Heart left ventricle (tissue), 16 donors: ENCODE measurements at regions not wholly inside any gene's neighbourhood (a gene's known extent, or its start where the extent isn't known, plus 50 kb on each side); places are given as distances from the start of the nearest gene placed in this dataset.

Experiments used
- ATAC-seq, 4 donors: fragments of 200-7000 bp; cut with Tn5 transposase; one replicate each; pipeline ENCODE4 v1.9.1; 2020 to 2022; ENCODE audit warnings: moderate library complexity in 4 of 4, mild to moderate bottlenecking in 3 of 4, moderate number of reproducible peaks in 1 of 4
- DNase-seq, 5 donors: peaks; one replicate each; pipeline ENCODE4 v3.0.0-alpha.2; 2020
- H3K27ac ChIP-seq, 12 donors: fragments of 200-600 bp; sonication (generic) in 4 of 12; one replicate each; pipeline versions ENCODE4 v1.5.0 to v1.8.0; 2016 to 2022; ENCODE audit warnings: mild to moderate bottlenecking in 2 of 12
- H3K27me3 ChIP-seq, 9 donors: fragments of 200-600 bp; sonication (generic) in 2 of 9; one replicate each; pipeline versions ENCODE4 v1.5.1 to v1.8.0; 2016 to 2022; ENCODE audit warnings: mild to moderate bottlenecking in 3 of 9
- H3K36me3 ChIP-seq, 9 donors: fragments of 200-600 bp; sonication (generic) in 2 of 9; one replicate each; pipeline versions ENCODE4 v1.5.0 to v1.8.0; 2018 to 2022; ENCODE audit warnings: mild to moderate bottlenecking in 2 of 9
- H3K4me1 ChIP-seq, 12 donors: fragments of 200-600 bp; sonication (generic) in 4 of 12; one replicate each; pipeline versions ENCODE4 v1.5.0 to v1.8.0; 2016 to 2022; ENCODE audit warnings: mild to moderate bottlenecking in 3 of 12
- H3K4me3 ChIP-seq, 12 donors: fragments of 200-600 bp; sonication (generic) in 4 of 12; one replicate each; pipeline versions ENCODE4 v1.5.0 to v1.8.0; 2017 to 2022; ENCODE audit warnings: mild to moderate bottlenecking in 9 of 12, moderate library complexity in 4 of 12
- H3K9me3 ChIP-seq, 12 donors: fragments of 200-600 bp; sonication (generic) in 4 of 12; one replicate each; pipeline versions ENCODE4 v1.5.0 to v1.8.0; 2016 to 2022; ENCODE audit warnings: mild to moderate bottlenecking in 1 of 12
- POLR2A ChIP-seq, 2 donors: fragments of 450-650 bp; IDR thresholded peaks; one replicate each; pipeline ENCODE4 v1.6.1; 2017; ENCODE audit warnings: antibody characterized with exemption in 2 of 2, mild to moderate bottlenecking in 2 of 2, moderate library complexity in 2 of 2
- WGBS, 4 donors: extraction: QIAGEN DNeasy Blood & Tissue Kit in 2 of 4; methylation state at CpG; one replicate each; pipeline versions ENCODE4 v1.1.5 to v1.1.7; 2013 to 2018; 5-methylcytosine and 5-hydroxymethylcytosine counted together
- intact Hi-C, 10 donors: fragments of 100-400 bp; cut with DNase I; formaldehyde crosslinking; loops; one replicate each; pipeline versions ENCODE4 v1.11.1 to v1.14.2; 2022
- TF ChIP-seq, protein P1 (sequence below), 12 donors: fragments of 200-600 bp; sonication (generic) in 4 of 12; IDR thresholded peaks; one replicate each; pipeline versions ENCODE4 v1.5.0 to v1.8.0; 2018 to 2022; ENCODE audit warnings: antibody characterized with exemption in 12 of 12, mild to moderate bottlenecking in 5 of 12
- donor health status: ischemic (EF 13 %, LVEDD 7.1; RV severe dilation, severe dysfunction).
- donor health status: healthy with polysubstance abuse.
- donor health status: DM: no; HTN: yes; CAD: no.
- donor health status: DM: no; HTN: no; CAD: no.
- donor health status: ischemic (EF 25% LVEDD 6.9; RV normal size, moderate dysfunction).
- donor health status: ischemic (EF 25% LVEDD 5.7; RV mildly dilated, moderate dysfunction).
- donor health status: healthy.
- donor health status: DM: yes; HTN: yes; CAD: no.
- donor health status: ischemic (EF 35%, LVEDD 5.7; RV mildly dilated, moderate dysfunction).
- donor health status: nonischemic (EF 11% LVEDD 7.7; RV severe dilation, severe dysfunction).
- donor health status: DM: yes; HTN: yes; CAD: no.
- donor health status: PGD.
- donor health status: ischemic (EF 29% LVEDD 5.4; RV normal size, mild dysfunction).
- donor health status: nonischemic (EF 23%, LVEDD 6.1; RV moderate dilation, normal function).

DNA sequence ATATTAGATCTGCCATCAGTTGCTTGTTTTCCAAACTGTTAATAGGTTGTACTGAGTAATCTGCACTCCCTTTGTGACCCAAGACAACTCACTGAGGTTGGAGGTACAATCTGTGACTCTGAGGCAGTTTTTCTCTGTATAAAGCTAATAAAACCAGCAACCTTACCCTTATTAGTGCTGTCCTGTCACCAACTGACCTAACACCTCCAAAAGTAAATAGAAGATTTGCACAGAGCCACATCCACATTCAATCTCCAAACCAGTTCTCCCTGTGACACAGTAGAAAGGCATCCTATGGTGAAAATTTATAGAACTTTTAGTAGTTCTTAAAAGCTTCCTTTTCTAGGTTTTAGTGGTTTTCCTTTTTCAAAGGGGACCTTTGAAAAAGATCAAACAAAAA is 140.4 kb upstream of the ADGRL2 start:
- Histone ChIP-seq H3K27ac (no peak overlapping the region), H3K27me3 (no peaks in the 10 kb centered on the region), H3K36me3 (no peaks in the 10 kb centered on the region), H3K9me3 (no peaks in the 10 kb centered on the region), H3K4me1 (peaks cover 0 to 6% (median 0%) of the 10 kb centered on the region in 12 donors), H3K4me3 (no peak overlapping the region)
- ATAC-seq (no peak), DNase-seq (no peak)
- intact Hi-C loops, result no loop called here
- TF ChIP-seq, protein P1, sequence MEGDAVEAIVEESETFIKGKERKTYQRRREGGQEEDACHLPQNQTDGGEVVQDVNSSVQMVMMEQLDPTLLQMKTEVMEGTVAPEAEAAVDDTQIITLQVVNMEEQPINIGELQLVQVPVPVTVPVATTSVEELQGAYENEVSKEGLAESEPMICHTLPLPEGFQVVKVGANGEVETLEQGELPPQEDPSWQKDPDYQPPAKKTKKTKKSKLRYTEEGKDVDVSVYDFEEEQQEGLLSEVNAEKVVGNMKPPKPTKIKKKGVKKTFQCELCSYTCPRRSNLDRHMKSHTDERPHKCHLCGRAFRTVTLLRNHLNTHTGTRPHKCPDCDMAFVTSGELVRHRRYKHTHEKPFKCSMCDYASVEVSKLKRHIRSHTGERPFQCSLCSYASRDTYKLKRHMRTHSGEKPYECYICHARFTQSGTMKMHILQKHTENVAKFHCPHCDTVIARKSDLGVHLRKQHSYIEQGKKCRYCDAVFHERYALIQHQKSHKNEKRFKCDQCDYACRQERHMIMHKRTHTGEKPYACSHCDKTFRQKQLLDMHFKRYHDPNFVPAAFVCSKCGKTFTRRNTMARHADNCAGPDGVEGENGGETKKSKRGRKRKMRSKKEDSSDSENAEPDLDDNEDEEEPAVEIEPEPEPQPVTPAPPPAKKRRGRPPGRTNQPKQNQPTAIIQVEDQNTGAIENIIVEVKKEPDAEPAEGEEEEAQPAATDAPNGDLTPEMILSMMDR (IDR thresholded peaks at IDR 0.05), result no peak
- TF ChIP-seq POLR2A (IDR thresholded peaks at IDR 0.05), result no peak

DNA sequence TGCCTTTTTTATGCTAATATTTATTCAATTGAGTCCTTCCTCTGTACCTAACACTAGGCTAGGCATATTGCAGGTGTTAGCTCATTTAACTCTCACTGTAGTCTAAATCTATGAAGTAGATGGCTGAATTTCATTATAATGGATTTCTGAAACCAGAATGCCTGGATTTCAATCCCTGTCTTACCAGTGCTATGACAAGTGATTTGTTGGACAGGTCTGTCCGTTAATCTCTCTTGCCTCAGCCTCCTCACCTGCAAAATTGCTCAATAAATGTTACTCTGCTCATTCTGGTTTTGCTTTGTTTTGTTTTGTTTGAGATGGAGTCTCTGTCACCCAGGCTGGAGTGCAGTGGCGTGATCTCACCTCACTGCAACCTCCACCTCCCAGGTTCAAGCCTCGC is 146.1 kb upstream of the ADGRL2 start:
- no peak for DNase-seq
- TF ChIP-seq, protein P1 (IDR thresholded peaks at IDR 0.05), result no peak
- TF ChIP-seq POLR2A (IDR thresholded peaks at IDR 0.05), result no peak
- WGBS, 4 donors, result 93 to 100% (median 97%) methylated on average over 3 of the region's 3 CpGs
- no peaks in the 10 kb centered on the region for H3K36me3 ChIP-seq
- no peak overlapping the region for H3K4me3 ChIP-seq
- H3K27me3 ChIP-seq, result no peaks in the 10 kb centered on the region
- intact Hi-C loops, result no loop called here
- H3K9me3 ChIP-seq, result no peaks in the 10 kb centered on the region
- peaks cover 0 to 5% (median 0%) of the 10 kb centered on the region in 12 donors for H3K4me1 ChIP-seq
- no peak for ATAC-seq
- no peak overlapping the region for H3K27ac ChIP-seq

DNA sequence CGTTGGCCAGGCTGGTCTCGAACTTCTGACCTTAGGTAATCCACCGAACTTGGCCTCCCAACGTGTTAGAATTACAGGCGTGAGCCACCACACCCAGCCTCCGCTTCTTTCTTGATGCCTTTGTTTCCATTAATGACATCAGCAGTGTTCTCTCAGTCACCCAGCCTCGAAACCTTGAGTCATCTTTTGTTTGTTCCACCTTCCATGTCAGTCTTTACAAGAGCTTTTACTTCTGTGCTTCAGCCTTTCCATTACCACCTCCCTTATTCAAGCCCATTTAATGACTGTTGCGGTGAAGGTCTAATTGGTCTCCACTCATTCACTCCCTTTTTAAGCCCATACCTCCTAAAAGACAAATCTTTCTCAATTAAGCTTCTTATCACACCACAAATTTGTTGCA is 146.6 kb upstream of the ADGRL2 start:
- no peak for ATAC-seq
- WGBS, 4 donors, result 76 to 96% (median 82%) methylated on average over 7 to 8 of the region's 8 CpGs
- intact Hi-C loops, result no loop called here
- TF ChIP-seq, protein P1 (IDR thresholded peaks at IDR 0.05), result no peak
- no peak for TF ChIP-seq POLR2A (IDR thresholded peaks at IDR 0.05)
- Histone ChIP-seq H3K27ac (no peak overlapping the region), H3K36me3 (no peaks in the 10 kb centered on the region), H3K4me3 (no peak overlapping the region), H3K9me3 (no peaks in the 10 kb centered on the region), H3K27me3 (no peaks in the 10 kb centered on the region), H3K4me1 (peaks cover 0 to 5% (median 0%) of the 10 kb centered on the region in 12 donors)
- no peak for DNase-seq

DNA sequence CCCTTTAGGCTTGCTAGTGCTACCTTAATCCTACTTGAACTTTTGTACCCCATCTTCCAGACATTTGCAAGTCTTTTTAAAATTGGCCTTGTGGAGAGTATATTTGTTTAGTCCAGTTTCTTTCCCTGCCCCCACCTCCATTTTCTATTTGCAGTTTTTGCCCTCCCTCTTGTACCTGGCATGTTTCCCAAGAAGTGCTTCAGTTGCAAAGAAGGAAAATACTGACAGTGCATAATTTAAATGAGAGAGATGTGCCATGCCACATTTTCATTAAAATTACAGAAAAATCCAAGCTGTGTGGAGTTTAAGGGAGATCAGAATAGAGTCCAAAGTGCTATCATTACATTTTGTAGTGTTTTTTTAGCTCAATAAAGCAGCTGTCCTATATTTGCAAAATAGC is 150.0 kb upstream of the ADGRL2 start:
- intact Hi-C loops, result no loop called here
- TF ChIP-seq, protein P1 (IDR thresholded peaks at IDR 0.05), result no peak
- no peak for TF ChIP-seq POLR2A (IDR thresholded peaks at IDR 0.05)
- Histone ChIP-seq H3K27ac (no peak overlapping the region), H3K4me1 (peaks cover 0 to 5% (median 0%) of the 10 kb centered on the region in 12 donors), H3K9me3 (no peaks in the 10 kb centered on the region), H3K27me3 (no peaks in the 10 kb centered on the region), H3K4me3 (no peak overlapping the region), H3K36me3 (no peaks in the 10 kb centered on the region)
- no peak for ATAC-seq
- no peak for DNase-seq
